AG04450 (cell line): ENCODE measurements at regions not wholly inside any gene's neighbourhood (a gene's known extent, or its start where the extent isn't known, plus 50 kb on each side); places are given as distances from the start of the nearest gene placed in this dataset.

Experiments
- CTCF ChIA-PET: fragments of 300-600, 350-600 bp; formaldehyde crosslinking; extraction: SDS; loops from one replicate; lab custom pipeline; 2022; ENCODE audit warnings: antibody characterized with exemption, inconsistent platforms; lab: Charles Lee
- POLR2A ChIA-PET: fragments of 350-600 bp; formaldehyde crosslinking; extraction: SDS; loops from one replicate; lab custom pipeline; 2021; ENCODE audit warnings: antibody characterized with exemption, inconsistent platforms; lab: Yijun Ruan, JAX
- DNase-seq: peaks from one replicate; pipeline ENCODE4 v3.0.0-alpha.2; 2011; ENCODE audit warnings: low read depth, low spot score
- H3K27ac ChIP-seq: one replicate; pipeline ENCODE4 v1.5.1; 2012; ENCODE audit warnings: low read depth, low read length, control low read depth
- H3K27me3 ChIP-seq: one replicate; pipeline ENCODE4 v1.6.0; 2012; ENCODE audit warnings: low read length; ENCODE audit not compliant: control insufficient read depth, insufficient read depth
- H3K4me3 ChIP-seq: 2 replicates; pipeline ENCODE4 v1.5.1; 2011; ENCODE audit warnings: mild to moderate bottlenecking, low read depth, low read length, control low read depth
- H3K9me3 ChIP-seq: 2 replicates; pipeline ENCODE4 v1.5.1; 2012; ENCODE audit warnings: low read length; ENCODE audit not compliant: control insufficient read depth, insufficient read depth
- CTCF ChIP-seq: IDR thresholded peaks from 2 replicates; pipeline ENCODE4 v1.5.1; 2011; ENCODE audit warnings: low read depth, low read length, control low read depth, inconsistent platforms

- Histone ChIP-seq H3K27ac (no peak overlapping the region), H3K9me3 (no peaks in the 10 kb centered on the region), H3K4me3 (no peak overlapping the region), H3K27me3 (no peaks in the 10 kb centered on the region)
- no peak for DNase-seq
- CTCF ChIA-PET = no interaction called here
- POLR2A ChIA-PET = no interaction called here
- no peak for TF ChIP-seq CTCF
Observed at GRCh38 chr3:168453623-168454022, 357.9 kb upstream of the GOLIM4 start.

DNA sequence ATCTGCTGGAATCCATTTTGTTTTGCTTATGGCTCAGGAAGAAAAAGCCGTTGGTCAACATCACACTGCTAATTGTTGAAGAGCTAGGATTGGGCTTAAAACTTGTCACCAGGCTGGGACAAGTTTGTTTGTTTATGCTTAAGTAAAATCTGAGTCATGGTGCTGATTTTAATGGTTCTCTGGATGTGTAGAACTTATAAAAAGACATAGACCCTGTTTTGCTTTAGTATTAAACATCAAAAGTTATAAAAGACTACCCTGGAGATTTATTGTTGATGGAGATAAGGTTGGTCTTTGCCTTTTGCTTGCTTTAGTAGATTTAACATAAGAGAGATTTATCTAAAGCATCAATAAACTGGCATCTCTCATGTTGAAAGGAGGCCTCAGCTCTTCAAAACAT is 348.2 kb upstream of the GOLIM4 start:
- Histone ChIP-seq H3K9me3 (no peaks in the 10 kb centered on the region), H3K27me3 (no peaks in the 10 kb centered on the region), H3K4me3 (no peak overlapping the region), H3K27ac (no peak overlapping the region)
- CTCF ChIA-PET = interaction anchor here (0.9 kb wide), 1 partner anchor 233 kb away, joined by 4 read pairs; no protein-coding TSS in a partner anchor
- no peak for DNase-seq
- POLR2A ChIA-PET = no interaction called here
- TF ChIP-seq CTCF = no peak

- Histone ChIP-seq H3K4me3 (no peak overlapping the region), H3K27me3 (no peaks in the 10 kb centered on the region), H3K27ac (no peak overlapping the region), H3K9me3 (no peaks in the 10 kb centered on the region)
- ChIA-PET CTCF (no interaction called here), POLR2A (no interaction called here)
- no peak for DNase-seq
- no peak for TF ChIP-seq CTCF
Observed at GRCh38 chr3:168442502-168442901, 346.8 kb upstream of the GOLIM4 start.

- Histone ChIP-seq H3K4me3 (no peak overlapping the region), H3K27ac (no peak overlapping the region), H3K9me3 (no peaks in the 10 kb centered on the region), H3K27me3 (no peaks in the 10 kb centered on the region)
- POLR2A ChIA-PET = no interaction called here
- no peak for TF ChIP-seq CTCF
- CTCF ChIA-PET = interaction anchor here (1.1 kb wide), 1 partner anchor 411 kb away, joined by 4 read pairs; no protein-coding TSS in a partner anchor
- no peak for DNase-seq
Observed at GRCh38 chr3:168436245-168436724, 340.6 kb upstream of the GOLIM4 start.

GRCh38 chr3:168431491-168431890 is 335.8 kb upstream of the GOLIM4 start:
- Histone ChIP-seq H3K4me3 (no peak overlapping the region), H3K9me3 (no peaks in the 10 kb centered on the region), H3K27me3 (no peaks in the 10 kb centered on the region), H3K27ac (no peak overlapping the region)
- no peak for TF ChIP-seq CTCF
- CTCF ChIA-PET = no interaction called here
- POLR2A ChIA-PET = no interaction called here
- DNase-seq = no peak
